PC-3 (cell line): ENCODE measurements at regions not wholly inside any gene's neighbourhood (a gene's known extent, or its start where the extent isn't known, plus 50 kb on each side); places are given as distances from the start of the nearest gene placed in this dataset.

Experiments used
- ATAC-seq: fragments of 200-7000 bp; cut with Tn5 transposase; 2 replicates; pipeline ENCODE4 v1.9.1; 2020; ENCODE audit warnings: mild to moderate bottlenecking, moderate library complexity
- BruUV-seq: library from RNA; stranded (reverse); fragments of 400-500 nt; replicated peaks from 2 replicates; lab custom pipeline; 2021; lab: Mats Ljungman, UMichigan
- CTCF ChIA-PET: fragments of 300-600 bp; sonication (Branson Sonifier 250); formaldehyde crosslinking; loops from one replicate; lab custom pipeline; 2022; ENCODE audit warnings: antibody characterized with exemption; lab: Charles Lee
- POLR2A ChIA-PET: fragments of 300-600 bp; sonication (Branson Sonifier 250); formaldehyde crosslinking; loops from one replicate; lab custom pipeline; 2022; ENCODE audit warnings: antibody characterized with exemption; ENCODE audit not compliant: unreplicated experiment; lab: Charles Lee
- DNase-seq: peaks from one replicate; pipeline ENCODE4 v3.0.0-alpha.2; 2015
- H2AFZ ChIP-seq: fragments of 300-600 bp; sonication (generic); 2 replicates; pipeline ENCODE4 v1.6.0; 2016; ENCODE audit warnings: antibody characterized with exemption, low read length
- H3F3A ChIP-seq: fragments of 300-600 bp; sonication (generic); one replicate; pipeline ENCODE4 v1.6.0; 2017; ENCODE audit warnings: antibody characterized with exemption, low read length, control low read depth, mild to moderate bottlenecking; ENCODE audit not compliant: unreplicated experiment
- H3K27ac ChIP-seq: fragments of 300-600 bp; sonication (generic); 2 replicates; pipeline ENCODE4 v1.5.1; 2016; ENCODE audit warnings: mild to moderate bottlenecking, low read length
- H3K27me3 ChIP-seq: fragments of 300-600 bp; sonication (generic); 2 replicates; pipeline ENCODE4 v1.6.1; 2016; ENCODE audit warnings: low read length, mixed read lengths
- H3K36me3 ChIP-seq: fragments of 300-600 bp; sonication (generic); 2 replicates; pipeline ENCODE4 v1.6.1; 2016; ENCODE audit warnings: low read depth, mixed run types, low read length, mixed read lengths
- H3K4me1 ChIP-seq: fragments of 300-600 bp; sonication (generic); 2 replicates; pipeline ENCODE4 v1.5.1; 2016; ENCODE audit warnings: low read length; ENCODE audit not compliant: insufficient read depth
- H3K4me2 ChIP-seq: fragments of 300-600 bp; sonication (generic); 2 replicates; pipeline ENCODE4 v1.6.0; 2016; ENCODE audit warnings: low read length
- H3K4me3 ChIP-seq: fragments of 300-600 bp; sonication (generic); 2 replicates; pipeline ENCODE4 v1.5.1; 2016; ENCODE audit warnings: mild to moderate bottlenecking, low read length, mixed read lengths
- H3K79me2 ChIP-seq: fragments of 300-600 bp; sonication (generic); 2 replicates; pipeline ENCODE4 v1.6.1; 2017; ENCODE audit warnings: low read length, mixed read lengths
- H3K9ac ChIP-seq: fragments of 300-600 bp; sonication (generic); 2 replicates; pipeline ENCODE4 v1.6.0; 2016; ENCODE audit warnings: mild to moderate bottlenecking, low read length
- H3K9me2 ChIP-seq: fragments of 300-600 bp; sonication (generic); replicated peaks from 2 replicates; pipeline ENCODE4 v1.6.1; 2016; ENCODE audit warnings: mixed run types, low read length, mixed read lengths
- H3K9me3 ChIP-seq: fragments of 300-600 bp; sonication (generic); 2 replicates; pipeline ENCODE4 v1.6.1; 2016; ENCODE audit warnings: low read length, mixed read lengths
- H4K20me1 ChIP-seq: fragments of 300-600 bp; sonication (generic); 2 replicates; pipeline ENCODE4 v1.6.1; 2016; ENCODE audit warnings: low read length, mixed read lengths
- EZH2 ChIP-seq: fragments of 300-600 bp; sonication (generic); IDR thresholded peaks from one replicate; pipeline ENCODE4 v1.6.1; 2017; ENCODE audit warnings: antibody characterized with exemption, mild to moderate bottlenecking, low read length; ENCODE audit not compliant: unreplicated experiment
- EZH2phosphoT487 ChIP-seq: fragments of 300-600 bp; sonication (generic); IDR thresholded peaks from 2 replicates; pipeline ENCODE4 v1.6.1; 2018; ENCODE audit warnings: mild to moderate bottlenecking, antibody characterized with exemption, low read length, borderline replicate concordance
- intact Hi-C: fragments of 100-400 bp; cut with micrococcal nuclease; formaldehyde crosslinking; loops from 2 replicates; pipeline ENCODE4 v1.9.0; 2023
- TF ChIP-seq, protein P1 (sequence below): fragments of 300-600 bp; sonication (generic); conservative IDR thresholded peaks from 2 replicates; pipeline ENCODE4 v1.5.1; 2017; ENCODE audit warnings: antibody characterized with exemption, low read depth, mild to moderate bottlenecking, low read length

DNA sequence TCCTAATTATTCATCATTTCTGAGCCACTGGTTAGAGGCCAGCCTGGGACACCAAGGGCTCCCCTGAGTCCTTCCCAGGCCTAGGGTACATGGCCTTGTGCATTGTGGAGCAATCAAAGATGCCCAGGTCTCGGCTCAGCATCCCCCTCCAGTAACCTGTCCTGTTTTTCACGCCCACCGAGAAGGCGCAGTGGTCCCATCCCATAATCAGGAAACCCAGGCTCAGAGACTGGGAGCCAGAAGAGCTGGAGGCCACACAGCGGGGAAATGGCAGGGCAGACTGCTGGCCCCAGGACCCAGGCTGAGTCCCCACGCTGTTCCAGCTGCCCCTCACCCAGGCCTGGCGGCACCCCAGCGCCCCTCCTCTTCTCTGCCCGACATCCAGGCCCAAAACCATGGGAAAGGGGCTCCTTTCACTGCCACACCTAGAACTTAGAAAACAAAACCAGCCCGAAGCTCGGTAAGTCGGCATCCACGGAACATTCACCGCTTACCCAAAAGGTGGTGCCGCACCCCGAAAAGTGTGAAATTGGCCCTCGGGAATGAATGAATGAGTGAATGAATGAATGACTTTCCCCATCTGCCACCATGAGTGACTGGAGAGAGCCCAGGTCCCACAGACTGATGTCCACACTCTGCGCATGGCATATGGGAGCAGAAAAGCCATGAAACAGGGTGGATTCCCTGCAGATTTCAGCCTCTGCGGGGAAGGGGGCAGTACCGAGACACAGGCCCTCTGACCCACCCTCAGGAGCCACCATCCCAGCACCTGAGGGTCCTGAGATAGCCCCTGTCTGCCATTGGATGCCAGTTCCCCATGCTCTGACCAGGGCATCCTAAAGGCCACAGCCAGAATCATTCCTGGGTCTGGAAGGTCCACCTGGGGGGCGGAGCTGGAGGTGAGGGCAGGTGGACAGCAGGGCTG, 132.5 kb downstream of the OLFM1 start:
- Histone ChIP-seq H3K9me2 (no peaks in the 10 kb centered on the region), H4K20me1 (no peaks in the 10 kb centered on the region), H3K27ac (no peak overlapping the region), H3K4me2 (no peak overlapping the region), H3K4me3 (no peak overlapping the region), H3K4me1 (no peaks in the 10 kb centered on the region), H2AFZ (no peak overlapping the region), H3K9ac (no peak overlapping the region), H3K36me3 (no peaks in the 10 kb centered on the region), H3F3A (no peaks in the 10 kb centered on the region), H3K9me3 (no peaks in the 10 kb centered on the region), H3K79me2 (no peaks in the 10 kb centered on the region), H3K27me3 (peaks cover 38% of the 10 kb centered on the region)
- ChIA-PET CTCF (no interaction called here), POLR2A (no interaction called here)
- TF ChIP-seq, protein P1, sequence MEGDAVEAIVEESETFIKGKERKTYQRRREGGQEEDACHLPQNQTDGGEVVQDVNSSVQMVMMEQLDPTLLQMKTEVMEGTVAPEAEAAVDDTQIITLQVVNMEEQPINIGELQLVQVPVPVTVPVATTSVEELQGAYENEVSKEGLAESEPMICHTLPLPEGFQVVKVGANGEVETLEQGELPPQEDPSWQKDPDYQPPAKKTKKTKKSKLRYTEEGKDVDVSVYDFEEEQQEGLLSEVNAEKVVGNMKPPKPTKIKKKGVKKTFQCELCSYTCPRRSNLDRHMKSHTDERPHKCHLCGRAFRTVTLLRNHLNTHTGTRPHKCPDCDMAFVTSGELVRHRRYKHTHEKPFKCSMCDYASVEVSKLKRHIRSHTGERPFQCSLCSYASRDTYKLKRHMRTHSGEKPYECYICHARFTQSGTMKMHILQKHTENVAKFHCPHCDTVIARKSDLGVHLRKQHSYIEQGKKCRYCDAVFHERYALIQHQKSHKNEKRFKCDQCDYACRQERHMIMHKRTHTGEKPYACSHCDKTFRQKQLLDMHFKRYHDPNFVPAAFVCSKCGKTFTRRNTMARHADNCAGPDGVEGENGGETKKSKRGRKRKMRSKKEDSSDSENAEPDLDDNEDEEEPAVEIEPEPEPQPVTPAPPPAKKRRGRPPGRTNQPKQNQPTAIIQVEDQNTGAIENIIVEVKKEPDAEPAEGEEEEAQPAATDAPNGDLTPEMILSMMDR, result no peak
- TF ChIP-seq EZH2 (no peak), EZH2phosphoT487 (no peak)
- DNase-seq (no peak), ATAC-seq (no peak)
- no TSS peak for BruUV-seq
- intact Hi-C loops, result no loop called here

DNA sequence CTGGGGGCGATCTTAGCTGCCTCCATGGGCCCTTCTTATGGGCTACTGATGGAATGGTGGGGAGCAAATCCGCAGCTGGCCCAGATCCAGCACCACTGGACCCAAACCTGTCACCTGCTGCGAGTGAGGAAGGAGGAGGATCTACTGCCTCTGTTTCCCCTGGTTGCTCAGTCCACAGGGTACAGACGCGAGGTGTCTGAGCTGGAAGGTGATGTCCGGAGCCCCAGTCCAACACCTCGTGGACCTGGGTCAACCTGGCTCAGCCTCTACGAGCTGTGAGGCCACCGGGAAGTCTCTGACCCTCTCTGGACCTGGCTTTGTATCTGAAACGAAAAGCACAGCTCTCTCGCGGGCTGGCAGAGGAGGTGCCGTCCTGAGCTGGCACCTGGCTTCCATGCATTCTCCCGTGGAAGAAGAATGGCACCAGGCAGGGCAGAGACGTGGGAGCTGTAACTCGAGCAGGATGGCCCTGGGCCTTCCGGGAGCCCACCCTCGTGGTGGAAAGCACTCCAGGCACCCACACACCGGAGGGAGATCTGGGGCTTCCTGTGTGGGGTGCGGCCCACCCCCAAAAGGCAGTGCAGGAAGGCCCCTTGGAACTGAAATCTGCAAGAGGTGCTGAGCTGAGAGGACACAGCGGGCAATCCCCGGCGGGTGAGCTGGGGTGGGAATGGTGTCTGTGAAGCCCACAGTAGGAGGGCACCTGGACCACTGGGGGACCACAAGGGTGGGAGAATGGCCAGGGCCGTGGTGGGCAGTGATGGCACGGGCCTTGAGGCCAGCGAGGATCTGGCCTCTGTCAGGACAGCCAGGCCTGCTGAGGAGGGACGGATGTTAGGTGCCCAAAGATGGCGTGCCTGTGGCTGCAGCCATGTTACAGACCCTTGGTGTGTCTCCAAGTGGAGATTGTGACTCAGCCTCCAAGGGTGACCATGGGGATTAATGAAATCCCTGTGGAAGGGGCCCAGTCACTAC, 133.4 kb downstream of the OLFM1 start:
- ChIA-PET CTCF (no interaction called here), POLR2A (no interaction called here)
- DNase-seq, result no peak
- no peaks in the 10 kb centered on the region for H3K9me3 ChIP-seq
- H2AFZ ChIP-seq, result no peak overlapping the region
- peaks cover 31% of the 10 kb centered on the region for H3K27me3 ChIP-seq
- no peaks in the 10 kb centered on the region for H3K79me2 ChIP-seq
- no peaks in the 10 kb centered on the region for H3K36me3 ChIP-seq
- H3K27ac ChIP-seq, result no peak overlapping the region
- intact Hi-C loops, result no loop called here
- ATAC-seq, result no peak
- H3K4me3 ChIP-seq, result no peak overlapping the region
- no peaks in the 10 kb centered on the region for H3F3A ChIP-seq
- no peaks in the 10 kb centered on the region for H3K4me1 ChIP-seq
- no peak overlapping the region for H3K4me2 ChIP-seq
- H3K9ac ChIP-seq, result no peak overlapping the region
- H3K9me2 ChIP-seq, result no peaks in the 10 kb centered on the region
- no peaks in the 10 kb centered on the region for H4K20me1 ChIP-seq
- BruUV-seq, result no TSS peak
- TF ChIP-seq, protein P1, result no peak
- TF ChIP-seq EZH2, result no peak
- TF ChIP-seq EZH2phosphoT487, result no peak
